Right hindlimb (tissue), 1 donor: ENCODE measurements at regions not wholly inside any gene's neighbourhood (a gene's known extent, or its start where the extent isn't known, plus 50 kb on each side); places are given as distances from the start of the nearest gene placed in this dataset.

Experiments
- DNase-seq: peaks from one replicate; pipeline ENCODE4 v3.0.0-alpha.2; 2018

- DNase-seq, result no peak
Observed at GRCh38 chr9:84179531-84179930, 161.0 kb downstream of the SLC28A3 start.

GRCh38 chr9:84187090-84187489 lies 153.5 kb downstream of the SLC28A3 start:
- DNase-seq, result no peak

GRCh38 chr9:84189904-84190303 lies 150.7 kb downstream of the SLC28A3 start:
- no peak for DNase-seq

- no peak for DNase-seq
Observed at GRCh38 chr9:84190411-84190810, 150.1 kb downstream of the SLC28A3 start.

GRCh38 chr9:84206801-84207370 lies 133.7 kb downstream of the SLC28A3 start:
- DNase-seq, result peak; percentile 29

- DNase-seq, result peak; percentile 43
Observed at GRCh38 chr9:84207491-84207951, 133.0 kb downstream of the SLC28A3 start.

- DNase-seq, result no peak
Observed at GRCh38 chr9:84212246-84212645, 128.3 kb downstream of the SLC28A3 start.

- DNase-seq, result no peak
Observed at GRCh38 chr9:84212982-84213381, 127.6 kb downstream of the SLC28A3 start.

GRCh38 chr9:84216151-84216550 lies 124.4 kb downstream of the SLC28A3 start:
- no peak for DNase-seq

- DNase-seq, result no peak
Observed at GRCh38 chr9:84218322-84218721, 122.2 kb downstream of the SLC28A3 start.

- no peak for DNase-seq
Observed at GRCh38 chr9:84224246-84224645, 116.3 kb downstream of the SLC28A3 start.
